SKM-1 treated with dmso at 0.1 percent for 144 hours (cell line): ENCODE measurements at regions not wholly inside any gene's neighbourhood (a gene's known extent, or its start where the extent isn't known, plus 50 kb on each side); places are given as distances from the start of the nearest gene placed in this dataset.

ENCODE experiments used
- DNase-seq: peaks from one replicate; lab custom pipeline; 2025; ENCODE audit not compliant: unreplicated experiment; lab: John Stamatoyannopoulos, UW

DNA sequence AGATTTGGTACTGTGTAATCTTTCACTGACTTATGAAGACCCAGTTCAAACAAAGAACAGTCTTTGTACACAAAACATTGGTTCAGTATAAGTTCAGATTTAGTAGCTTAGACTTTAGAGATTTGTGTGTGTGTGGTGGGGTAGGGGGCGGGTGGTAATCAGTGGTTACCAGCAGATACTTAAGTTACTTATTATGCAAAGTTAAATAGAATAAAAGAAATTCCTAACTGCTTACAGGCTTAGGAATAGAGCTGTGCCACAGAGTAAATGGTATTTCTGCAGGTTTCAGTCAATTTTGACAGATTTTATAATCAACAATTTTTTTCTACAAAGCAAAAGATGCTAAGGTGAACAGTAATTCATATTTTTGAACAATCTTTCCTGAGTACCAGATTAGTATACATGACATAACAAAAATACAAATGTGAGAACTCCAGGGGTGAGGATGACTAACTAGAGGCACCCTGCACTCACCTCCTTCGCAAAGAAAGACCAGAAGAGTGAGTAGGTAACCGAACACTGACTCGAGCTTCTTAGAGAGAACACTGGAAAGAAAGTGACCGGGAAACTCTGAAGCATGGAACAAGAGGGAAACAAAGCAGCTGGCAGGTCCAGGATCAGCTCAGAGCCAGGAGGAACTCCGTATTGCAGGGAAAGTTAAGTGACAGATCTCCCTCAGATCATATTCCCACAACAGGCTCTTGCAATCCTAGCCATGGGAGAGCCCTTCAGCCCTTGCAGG lies 560.6 kb downstream of the COL12A1 start:
- no peak for DNase-seq

DNA sequence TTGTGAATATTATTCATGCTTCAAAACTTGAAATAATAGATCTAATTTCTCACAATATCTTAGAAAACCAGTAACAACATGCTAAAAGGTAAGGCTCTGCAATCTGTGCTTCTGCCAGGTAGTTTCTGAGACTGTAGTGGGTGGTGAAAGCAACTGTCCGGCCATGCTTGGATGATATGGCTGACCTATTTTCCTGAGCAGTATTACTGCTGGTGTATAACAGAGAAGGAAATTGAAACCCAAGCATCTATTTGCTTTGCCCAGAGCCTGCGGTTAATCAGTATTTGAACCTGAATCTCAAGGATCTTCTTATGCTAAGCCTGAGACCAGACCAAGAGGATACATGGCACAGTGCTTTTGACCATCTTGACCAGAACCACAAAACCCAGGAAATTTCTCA lies 563.8 kb downstream of the COL12A1 start:
- no peak for DNase-seq

DNA sequence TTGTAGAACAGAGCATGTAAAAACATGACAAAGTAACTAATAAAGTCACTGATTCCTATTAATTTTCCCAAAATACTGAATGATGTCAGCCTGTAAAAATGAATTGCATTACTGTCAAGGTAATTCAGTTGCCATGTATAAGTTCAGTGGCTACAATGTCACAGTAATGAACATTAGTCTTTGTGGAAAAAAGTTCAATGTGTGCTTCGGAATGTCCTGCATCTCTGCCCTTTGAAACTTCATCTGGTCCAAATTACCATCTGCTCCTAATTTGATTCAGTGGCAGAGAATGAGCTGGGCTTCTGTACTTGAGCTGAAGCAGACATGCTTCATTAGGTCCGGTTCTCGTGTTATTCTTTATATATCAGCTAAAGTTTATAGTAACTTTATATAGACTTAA lies 567.4 kb downstream of the COL12A1 start:
- no peak for DNase-seq

DNA sequence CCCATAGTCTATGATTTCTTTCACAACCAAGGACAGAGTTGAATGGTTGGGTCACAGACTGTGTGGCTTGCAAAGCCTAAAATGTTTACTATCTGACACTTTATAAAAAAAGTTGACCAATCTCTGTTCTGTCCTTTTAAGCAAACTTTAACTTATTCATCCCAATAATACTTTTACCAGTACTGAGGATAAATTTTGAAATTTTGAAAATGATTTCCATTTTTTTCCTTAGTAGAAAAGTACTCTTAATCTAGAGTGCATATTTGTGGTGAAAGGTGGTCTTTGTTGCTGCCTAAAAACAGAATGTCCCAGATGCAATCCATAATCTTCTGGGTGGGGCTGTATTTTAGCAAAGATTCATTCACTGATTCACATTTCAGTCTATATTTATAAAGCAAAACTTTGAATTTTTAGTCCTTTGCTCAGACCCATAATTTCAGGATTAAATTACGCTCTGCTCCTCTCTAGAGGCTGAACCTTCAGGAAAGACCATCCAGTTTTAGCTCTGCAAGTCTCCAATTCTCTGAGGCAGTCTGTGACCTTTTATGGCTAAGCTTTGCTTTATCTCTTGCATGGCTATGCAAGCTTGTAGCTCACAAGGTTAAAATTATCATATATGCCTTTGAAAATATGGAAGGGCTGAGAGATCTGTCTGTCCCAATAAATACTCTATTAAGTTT lies 573.5 kb downstream of the COL12A1 start:
- no peak for DNase-seq

DNA sequence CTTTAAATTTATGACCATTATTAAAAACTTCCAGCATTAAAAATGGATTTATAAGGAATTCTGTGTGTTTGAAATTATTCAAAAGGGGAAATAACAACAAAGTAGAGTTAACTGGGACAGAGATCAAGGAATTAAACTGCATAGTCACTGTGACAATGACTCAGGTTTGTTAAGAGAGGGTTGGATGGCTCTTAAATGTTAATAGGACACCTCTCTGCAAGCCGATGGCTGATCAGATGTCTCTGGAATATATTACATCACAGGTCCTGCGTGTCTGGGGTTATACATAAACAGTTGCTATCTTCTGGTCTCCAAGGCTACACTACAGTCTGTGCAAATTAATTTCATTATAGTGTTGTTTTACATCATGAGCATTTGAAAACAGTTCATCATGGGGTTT lies 574.3 kb downstream of the COL12A1 start:
- DNase-seq, result no peak

DNA sequence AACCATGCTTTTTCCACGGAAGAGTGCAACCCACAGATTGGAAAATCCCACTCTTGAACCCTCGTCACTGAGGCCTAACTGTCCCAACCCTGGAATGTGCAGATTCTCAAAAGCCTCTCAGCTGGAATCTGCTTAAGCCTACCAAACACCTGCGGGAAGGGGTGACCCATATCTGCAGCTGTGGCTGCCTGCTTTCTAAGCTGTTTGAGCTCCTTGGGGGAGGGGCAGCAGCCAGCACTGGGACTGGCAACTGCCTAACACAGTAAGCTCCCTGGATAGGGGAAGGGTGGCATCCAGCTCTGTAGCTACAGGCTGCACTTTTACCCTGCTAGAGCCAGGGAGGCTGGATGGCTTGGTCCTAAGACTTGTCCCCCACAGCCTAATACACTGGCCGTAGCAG lies 579.6 kb downstream of the COL12A1 start:
- DNase-seq, result no peak

DNA sequence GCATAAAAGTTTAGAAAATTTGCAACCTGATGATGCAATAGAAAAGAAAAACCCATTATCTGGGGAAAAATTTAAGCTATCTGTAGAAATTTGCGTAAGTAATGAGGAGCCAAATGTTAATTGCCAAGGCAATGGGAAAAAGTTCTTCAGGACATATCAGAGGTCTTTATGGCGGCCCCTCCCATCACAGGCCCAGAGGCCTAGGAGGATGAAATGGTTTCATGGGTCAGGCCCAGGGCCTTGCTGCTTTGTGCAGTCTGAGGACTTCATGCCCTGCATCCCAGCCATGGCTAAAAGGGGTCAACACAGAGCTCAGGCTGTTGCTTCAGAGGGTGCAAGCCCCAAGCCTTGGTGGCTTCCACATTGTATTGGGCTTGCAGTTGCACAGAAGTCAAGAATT lies 582.8 kb downstream of the COL12A1 start:
- DNase-seq, result no peak

DNA sequence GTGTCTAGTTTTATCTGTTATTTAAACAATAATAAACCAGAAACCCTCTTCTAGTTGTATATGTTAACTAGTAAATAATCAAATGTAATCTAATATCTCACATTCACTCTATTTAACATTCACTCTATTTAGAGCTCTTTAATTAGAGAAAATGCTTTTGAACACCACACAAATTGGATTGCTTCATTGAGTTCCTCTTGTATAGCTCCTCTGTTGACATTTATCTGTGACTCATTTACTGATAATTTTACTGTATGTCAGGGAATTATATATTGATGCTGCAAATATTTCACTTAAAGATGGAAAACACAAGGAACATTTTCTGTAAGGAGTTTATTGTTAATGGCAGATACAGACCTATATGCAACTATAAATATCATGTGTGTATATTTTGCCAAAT lies 594.6 kb downstream of the COL12A1 start:
- DNase-seq, result no peak

DNA sequence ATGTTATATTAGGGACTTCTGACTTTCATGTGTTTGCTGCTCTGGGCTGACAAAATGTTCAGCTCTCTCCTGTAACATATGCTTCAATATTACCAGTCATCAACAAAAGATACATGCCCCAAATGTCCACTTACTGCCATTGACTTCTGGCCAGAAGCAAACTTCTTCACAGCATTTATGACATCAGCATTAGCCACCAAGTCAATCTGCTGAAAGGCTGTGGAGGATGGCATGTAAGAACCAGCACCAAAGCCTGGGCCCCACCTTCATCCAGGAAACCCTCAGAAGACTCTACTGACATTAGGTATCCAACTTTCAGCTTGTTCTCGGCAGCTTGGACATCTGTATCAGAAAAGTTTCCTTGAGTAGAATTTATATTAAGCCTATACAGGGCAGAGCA lies 595.5 kb downstream of the COL12A1 start:
- DNase-seq, result no peak

DNA sequence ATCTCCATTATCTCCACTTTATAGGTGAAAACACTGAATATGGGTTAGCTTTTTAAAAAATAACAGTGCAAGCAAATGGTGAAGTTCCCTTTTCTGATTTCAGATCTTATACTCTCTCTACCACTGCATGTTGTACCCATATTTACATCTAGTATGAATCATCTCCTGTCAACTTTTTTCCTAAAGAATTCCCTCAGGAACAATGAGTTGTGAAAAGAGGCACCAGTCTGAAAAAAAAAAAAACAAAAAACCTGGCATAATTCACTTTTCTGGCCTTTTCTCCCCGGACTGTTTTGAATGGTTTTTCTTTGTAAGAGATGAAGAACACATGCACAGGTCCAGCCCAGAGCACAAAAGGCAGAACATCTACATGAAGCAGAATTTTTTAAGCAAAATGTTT lies 596.0 kb downstream of the COL12A1 start:
- DNase-seq, result no peak

DNA sequence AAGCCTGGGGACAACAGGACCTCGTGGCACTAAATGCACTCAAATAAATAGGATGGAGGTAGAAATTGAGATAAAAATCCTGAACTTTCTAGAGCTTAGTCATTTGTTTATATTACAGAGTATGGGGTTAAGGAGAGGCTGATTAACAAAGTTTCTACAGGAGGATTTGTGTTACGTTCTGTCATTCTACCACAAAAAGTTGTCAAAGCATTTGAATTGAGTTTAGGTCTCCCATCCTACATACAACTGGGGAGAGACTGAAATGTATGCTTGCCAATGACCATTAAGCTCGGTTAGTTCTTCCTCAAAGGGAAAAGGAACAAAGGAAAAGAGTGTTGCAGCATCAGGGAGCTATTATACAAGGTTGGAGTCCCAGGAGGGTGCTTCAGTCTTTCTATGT lies 597.9 kb downstream of the COL12A1 start:
- no peak for DNase-seq

DNA sequence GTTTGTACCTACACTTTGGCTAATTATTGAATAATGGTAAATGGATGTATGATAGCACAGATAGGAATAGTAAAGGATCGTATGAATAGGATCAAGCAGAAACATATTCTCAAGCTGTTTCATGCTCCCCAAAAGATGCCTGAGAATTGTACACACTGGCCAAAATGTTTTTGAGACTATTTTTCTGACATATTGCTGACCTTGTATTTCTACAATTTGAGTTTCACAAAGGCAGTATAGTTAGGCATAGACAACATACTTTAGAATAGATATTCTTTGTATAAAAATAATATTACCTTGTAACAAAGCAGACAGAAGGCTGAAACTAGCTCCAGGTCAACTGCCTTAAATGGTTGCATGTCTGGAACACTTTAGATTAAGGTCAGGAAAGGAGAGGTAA lies 598.4 kb downstream of the COL12A1 start:
- DNase-seq, result no peak

DNA sequence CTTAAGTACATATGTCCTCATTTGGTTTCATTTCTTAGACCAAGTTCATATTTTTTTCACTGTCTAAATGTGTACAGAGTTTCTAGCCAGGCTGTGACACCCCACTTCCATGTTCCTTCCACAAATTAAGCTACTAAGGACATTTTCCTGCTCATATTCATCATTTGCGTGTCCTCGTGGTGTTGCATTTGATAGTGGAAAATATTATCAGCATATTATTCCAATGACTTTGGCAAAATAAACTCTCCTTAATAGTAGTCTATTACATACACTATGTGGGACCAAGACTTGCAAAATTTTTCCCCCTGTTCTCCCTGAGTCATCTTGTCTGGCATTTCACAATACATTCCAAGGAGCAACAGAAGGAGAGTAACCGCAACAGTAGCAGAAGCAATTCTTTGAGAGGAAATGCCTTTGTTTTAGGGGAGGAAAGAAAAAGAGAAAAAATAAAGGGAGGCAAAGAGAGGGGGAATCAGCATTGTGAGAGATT lies 599.2 kb downstream of the COL12A1 start:
- DNase-seq, result peak; percentile 43

DNA sequence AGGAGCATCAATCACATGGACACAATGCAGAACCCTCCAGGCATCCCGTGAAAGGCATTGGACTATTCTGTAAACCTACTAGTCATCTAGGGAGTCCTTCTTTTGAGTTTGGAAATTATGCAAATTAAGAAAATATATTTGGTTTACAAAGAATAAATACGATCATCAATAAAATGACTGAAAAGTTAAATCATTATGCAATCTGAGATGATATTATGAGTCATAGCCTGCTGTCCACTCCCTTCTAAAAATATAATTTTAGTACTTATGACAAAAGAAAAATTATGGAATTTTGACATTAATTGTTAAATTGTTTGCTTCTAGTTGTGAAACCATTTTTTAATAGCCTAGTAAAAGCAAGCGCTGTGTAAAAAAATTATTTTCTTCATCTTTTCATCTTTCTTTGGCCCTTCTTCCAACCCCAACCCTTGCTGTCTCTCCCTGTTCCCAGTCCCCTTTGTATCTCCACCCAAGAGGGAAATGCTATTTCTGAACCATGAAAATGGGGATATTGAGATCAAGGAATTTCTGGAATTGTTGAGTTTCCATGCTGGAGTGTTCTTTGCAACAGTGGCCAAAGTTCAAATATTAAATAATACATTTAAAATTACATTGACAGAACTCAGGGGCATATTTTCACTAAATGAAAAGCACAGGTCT lies 599.8 kb downstream of the COL12A1 start:
- no peak for DNase-seq

DNA sequence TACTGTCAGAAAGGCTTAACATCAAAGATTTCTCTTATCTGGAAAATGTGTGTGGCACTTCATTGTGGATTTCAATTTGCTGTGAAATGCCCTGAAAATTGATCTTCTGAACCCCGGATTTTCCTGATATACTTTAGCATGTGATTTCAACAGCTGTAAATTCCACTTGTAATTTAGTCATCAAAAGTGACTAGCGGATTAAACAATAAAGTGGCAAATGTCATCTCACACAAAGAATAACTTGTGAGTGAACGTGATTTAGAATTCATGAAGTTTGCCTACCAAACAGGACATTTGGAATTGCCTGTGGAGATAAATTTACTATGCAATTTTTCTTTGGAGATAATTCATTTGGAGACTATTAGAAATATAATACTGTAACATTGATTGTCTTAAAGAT lies 601.6 kb downstream of the COL12A1 start:
- DNase-seq, result no peak

DNA sequence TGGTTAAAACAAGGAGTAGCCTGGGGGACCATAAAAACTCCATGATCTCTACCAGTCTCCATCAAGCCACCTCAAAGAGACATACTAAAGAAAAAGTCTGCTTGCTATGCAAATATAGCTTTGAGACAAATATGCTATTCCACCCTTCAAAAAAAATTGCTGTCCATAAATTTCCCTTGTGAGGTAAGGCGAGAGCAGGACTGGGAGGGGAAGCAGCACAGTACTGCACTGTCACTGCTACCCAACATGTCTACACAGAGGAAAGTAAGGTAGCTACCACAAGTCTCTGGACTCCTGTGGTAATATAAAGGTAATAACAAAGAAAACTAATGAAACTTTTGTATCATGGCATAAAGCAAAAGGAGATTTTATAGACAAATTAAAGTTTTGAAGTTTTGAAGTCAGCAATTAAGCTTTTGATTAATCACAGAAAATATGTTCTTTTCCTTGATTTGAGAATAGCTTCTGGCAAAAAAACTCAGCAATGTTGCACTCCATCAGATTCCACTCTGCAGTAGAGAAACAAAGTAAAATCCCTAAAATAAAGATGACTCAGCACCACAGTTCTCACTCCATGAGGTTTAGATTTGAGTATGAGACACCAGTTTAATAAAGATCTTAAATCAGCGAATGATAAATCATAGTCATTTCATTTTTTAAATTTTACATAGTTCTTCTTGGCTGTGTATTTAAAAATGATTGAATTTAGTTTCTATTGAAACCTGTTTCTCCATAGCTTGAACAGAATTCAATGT lies 602.4 kb downstream of the COL12A1 start:
- no peak for DNase-seq

DNA sequence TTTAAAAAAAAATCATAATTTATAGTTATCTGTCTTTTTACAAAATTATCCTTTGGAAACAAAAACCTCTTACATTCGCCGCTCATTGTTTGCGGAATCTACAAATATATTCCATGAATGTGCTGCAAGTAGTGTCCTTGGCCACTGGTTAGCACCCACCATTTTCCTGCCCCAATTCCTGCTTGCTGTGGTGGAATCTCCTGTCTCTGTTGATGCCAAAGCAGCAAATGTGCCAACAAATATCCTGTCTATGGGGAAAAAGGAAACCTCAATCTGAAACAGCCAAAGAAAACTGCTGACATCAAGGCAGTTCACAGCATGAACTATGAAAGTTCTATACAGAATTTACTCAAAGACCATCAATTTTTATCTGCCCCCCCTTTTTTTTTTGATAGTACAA lies 603.6 kb downstream of the COL12A1 start:
- no peak for DNase-seq

DNA sequence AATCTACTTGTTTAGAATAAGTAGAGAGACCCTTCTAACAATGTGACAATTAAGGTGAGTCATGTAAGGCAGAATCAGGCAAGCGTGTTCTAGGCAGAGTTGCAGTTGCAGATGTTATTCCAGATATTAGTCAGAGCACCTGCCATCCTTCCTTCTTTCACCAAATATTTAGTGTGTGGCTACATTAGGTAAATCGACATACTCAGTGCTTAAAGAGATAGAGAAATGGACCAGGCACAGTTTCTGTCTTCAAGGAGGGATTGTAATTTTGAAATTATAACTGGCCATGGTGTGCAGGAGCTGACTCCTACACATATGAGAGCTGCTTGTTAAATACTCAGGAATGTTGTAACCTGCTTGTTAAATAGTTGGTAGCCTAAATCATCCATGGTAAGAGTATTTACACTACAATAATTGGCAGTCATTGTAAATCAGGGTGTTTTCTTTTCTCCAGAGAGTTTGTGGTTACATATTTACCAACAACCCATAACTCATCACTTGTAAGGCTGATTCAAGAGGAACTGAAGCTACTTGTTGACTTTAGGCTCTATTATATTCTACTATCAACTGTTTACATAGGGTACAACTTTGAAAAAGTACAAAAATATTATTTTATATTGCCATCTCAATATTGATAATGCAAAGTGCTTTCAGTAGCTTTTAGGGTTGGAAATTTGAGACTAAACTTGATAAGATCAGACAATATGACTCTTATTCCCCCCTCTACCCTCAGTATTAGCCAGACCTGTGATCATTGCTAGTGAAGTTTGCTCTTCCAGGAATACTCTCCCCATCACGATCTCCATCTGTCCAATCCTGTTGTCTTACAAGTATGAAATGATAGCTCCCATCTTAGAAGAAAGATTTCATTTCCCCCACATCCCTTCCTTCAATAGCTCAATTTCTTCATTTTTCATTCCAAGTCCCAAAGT lies 607.1 kb downstream of the COL12A1 start:
- no peak for DNase-seq

DNA sequence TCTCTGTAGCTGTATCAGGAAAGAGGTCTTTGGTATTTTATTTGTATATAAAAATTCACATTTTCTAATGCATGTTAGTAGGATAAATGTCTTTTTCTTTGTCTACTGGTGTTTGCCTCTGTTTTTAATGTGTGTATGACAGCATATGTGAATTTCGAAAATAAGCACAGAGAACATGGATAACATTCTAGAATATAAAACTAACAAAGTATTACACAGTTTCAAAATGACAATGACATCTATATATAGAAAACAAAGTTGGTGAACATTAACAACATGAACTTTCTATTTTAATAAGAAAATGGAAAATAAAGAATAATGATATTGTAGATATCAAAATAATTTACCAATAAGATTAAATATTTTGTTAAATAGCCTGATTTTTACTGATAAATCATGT lies 608.0 kb downstream of the COL12A1 start:
- DNase-seq, result no peak

DNA sequence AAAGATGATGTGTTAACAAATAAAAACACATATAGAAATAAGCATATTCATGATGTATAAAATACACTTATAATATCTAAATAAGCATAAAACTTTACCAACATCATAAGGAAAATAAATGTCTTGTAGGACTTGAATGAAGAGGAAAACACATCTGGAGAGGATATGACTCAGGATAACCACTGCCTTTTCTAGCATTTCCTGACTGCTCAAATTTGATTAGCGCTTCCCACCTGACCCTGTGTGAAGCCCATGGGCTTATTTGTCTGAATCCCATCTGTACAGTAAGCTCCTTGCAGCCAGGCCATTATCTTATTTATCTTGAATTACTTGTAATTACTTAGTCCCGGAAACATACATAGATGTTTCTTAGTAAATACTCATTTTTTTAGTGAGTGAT lies 608.6 kb downstream of the COL12A1 start:
- no peak for DNase-seq
